Iris pigment epithelial cell (primary cell): ENCODE measurements at regions not wholly inside any gene's neighbourhood (a gene's known extent, or its start where the extent isn't known, plus 50 kb on each side); places are given as distances from the start of the nearest gene placed in this dataset.
"Not testable (repeated sequence)": the region's sequence is repeated elsewhere in the genome, so short reads cannot be mapped to it uniquely, and the experiment has no call there.

ENCODE experiments used
- DNase-seq: peaks from one replicate; pipeline ENCODE4 v3.0.0-alpha.2; 2011; ENCODE audit warnings: low read depth

DNA sequence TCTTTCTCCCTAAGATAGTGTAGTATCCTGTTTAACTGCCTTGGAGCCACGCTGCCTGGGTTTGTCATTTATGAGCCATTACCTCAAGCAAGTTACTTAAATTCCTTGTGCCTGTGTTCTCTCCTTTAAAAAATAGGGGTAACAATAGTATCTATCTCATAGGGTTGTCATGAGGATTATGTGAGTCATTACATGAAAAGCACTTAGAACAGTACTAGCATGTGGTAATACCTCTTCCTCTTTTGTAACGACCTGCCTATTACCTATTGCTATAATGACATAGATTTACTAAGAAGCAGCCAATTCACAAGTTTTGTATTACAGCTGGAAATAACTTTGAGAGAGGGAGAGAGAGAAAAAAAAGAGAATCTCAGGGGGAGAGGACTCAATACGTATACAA, 834.7 kb downstream of the RAPGEF2 start:
- DNase-seq, result no peak

DNA sequence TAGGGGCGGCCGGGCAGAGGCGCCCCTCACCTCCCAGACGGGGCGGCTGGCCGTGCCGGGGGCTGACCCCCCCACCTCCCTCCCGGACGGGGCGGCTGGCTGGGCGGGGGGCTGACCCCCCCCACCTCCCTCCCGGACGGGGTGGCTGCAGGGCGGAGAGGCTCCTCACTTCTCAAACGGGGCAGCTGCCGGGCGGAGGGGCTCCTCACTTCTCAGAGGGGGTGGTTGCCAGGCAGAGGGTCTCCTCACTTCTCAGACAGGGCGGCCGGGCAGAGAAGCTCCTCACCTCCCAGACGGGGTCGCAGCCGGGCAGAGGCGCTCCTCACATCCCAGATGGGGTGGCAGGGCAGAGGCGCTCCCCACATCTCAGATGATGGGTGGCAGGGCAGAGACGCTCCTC, 836.8 kb downstream of the RAPGEF2 start:
- not testable (repeated sequence) for DNase-seq

DNA sequence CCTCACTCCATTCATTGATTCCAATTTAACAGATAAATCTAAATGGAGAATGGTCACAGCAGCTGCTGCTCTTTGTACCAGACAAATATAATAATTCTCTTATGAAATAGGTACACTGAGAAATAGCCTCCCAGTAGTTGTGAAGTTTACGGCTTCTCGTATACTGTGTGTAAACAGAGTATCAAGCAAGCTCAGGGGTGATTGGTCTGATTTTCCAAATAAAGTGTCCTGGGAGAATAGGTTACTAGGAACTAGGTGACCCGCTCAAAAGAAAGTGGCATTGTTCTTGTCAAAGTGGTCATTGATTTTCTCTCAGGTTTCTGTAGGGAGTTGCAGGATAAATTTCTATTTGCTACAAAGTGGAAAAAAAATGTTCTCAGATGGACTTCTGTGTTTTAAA, 838.2 kb downstream of the RAPGEF2 start:
- no peak for DNase-seq

DNA sequence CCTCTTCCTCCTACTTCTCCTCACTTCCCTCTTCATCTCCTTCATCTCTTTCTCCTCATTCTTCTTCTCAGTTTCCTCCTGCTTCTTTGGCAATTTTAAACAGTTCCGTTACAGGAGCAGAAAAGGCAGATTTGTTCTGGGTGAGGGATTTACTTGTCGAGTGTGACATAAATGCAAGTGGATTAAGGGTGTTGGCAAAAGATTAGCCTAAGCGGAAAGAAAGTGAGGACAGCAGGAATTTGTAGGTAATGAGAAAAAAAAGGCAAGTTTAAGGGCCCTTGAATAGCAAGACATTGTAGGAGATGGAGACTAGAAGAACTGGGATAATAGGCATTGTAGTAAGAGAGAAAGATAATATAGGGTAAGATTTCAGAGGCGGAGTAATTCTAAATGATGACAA, 841.6 kb downstream of the RAPGEF2 start:
- DNase-seq, result no peak

DNA sequence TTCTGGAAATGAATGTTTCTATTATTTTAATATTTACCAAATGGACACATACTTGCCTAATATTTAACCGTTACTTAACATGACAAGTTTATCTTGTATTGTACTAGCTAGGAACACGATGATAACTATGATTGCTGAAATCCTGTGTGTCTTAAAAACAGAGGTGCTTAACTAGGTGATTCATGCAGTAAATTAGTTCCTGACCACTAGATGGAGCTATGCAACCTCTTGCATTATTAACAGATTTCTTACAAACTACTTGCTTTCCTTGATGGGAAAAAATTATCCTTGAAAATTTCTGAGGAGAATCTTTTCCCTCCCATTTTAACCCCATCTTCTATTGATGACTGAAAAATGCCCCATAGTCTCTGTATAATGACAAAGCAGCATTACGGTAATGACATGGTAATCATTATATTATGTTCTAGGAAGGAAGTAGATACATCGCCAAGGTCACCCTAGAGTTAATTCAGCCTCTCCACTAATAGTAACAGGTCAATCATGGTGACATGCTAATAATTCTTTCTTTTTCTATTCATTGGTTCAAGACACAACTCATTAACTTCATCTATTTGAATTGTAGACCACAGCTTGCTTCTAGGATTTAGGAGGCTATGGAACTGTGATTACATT, 844.2 kb downstream of the RAPGEF2 start:
- DNase-seq, result peak; percentile 62

DNA sequence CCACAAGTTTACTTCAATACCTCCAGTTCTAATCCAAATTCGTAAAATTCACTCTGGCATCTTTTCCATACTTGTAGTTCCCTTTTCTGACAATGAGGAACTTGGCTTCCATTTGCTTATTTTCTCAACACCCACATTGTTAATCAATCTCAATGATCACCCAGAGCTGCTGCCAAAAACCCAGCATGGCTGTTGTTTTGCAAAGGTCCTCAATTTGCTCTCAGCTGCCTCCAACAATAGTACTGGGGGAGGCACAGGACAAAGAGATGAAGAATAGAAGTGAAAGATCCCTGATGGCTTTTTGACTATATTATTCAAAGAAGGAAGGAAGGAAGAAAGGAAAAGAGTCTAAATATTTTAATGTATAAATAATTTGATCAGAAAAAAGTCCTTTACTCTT, 847.8 kb downstream of the RAPGEF2 start:
- DNase-seq, result no peak

DNA sequence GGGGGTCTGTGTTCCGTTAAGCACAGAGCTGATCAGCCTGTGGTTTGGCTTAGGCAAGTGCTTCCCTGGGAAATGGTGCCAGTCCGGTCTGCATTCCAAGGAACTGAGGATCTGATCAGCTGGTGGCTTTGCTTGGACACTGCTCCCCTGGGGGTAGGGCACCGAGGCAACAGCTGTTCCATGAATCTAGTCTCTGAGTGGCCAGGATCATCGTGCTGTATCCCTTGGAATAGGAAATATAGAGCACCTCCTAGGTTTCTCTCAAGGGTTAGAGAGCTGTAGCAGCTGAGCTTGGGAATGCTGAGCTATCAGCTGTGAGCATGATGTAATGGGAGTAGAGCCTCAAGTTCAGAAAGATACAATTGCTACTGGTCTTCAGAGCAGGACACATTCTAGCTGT, 863.9 kb downstream of the RAPGEF2 start:
- DNase-seq, result no peak

DNA sequence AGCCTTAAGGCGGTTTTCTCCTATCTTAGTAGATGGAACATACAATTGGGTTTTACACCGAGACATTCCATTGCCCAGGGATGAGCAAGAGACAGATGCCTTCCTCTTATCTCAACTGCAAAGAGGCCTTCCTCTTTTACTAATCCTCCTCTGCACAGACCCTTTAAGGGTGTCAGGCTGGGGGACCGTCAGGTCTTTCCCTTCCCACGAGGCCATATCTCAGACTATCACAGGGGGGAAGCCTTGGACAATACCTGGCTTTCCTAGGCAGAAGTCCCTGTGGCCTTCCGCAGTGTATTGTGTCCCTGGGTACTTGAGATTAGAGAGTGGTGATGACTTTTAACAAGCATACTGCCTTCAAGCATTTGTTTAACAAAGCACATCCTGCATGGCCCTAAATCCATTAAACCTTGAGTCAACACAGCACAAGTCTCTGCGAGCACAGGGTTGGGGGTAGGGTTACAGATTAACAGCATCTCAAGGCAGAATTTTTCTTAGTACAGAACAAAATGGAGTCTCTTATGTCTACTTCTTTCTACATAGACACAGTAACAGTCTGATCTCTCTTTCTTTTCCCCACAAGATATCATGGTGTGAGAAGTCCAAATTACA, 874.1 kb downstream of the RAPGEF2 start:
- DNase-seq, result not testable (repeated sequence)

DNA sequence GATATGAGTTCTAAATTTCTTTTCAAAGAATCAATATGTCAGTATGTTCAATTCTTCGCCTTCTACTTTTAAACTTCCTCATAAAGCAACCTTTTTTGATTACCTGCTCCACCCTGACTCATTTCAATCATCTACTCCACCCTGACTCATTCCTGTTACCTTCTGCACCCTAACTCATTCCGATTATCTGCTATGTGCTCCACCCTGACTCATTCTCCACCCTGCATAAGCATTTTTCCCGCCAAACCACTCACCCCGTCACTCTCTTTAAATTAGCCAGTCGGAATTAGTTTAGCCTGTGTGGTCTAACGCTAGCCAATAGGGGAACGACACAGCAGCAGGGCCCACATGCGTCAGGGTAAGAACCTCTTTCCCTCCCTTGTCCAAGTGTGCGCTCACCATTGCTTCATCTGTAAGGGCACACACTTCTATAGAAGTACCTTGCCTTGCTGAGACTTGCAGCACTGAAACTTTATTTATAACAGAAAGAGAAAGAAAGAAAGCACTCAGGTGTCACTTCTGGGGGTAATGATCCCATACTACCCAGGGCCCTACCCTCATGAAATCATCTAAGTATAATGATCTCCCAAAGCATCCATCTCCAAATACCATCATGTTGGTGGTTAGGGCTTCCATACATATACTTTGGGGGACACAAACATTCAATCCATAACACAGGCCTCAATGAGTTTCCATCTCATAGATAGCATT, 875.2 kb downstream of the RAPGEF2 start:
- DNase-seq, result no peak

DNA sequence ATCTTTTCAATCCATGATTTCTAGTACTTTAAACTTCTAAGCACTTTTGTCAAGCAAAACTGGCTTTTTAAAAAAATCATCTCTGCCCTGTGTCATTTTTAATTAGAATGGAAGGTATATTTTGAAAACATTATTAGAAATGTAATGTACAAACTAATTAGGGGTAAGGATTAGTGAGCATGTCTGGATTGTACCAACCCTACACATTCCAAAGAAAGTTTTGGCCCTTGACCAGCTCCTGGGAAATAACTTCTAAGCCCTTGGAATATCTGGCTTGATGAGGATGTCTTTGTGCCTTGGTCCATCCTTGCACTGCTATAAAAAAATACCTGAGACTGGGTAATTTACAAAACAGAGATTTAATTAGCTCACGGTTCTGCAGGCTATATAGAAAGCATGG, 876.5 kb downstream of the RAPGEF2 start:
- DNase-seq, result no peak

DNA sequence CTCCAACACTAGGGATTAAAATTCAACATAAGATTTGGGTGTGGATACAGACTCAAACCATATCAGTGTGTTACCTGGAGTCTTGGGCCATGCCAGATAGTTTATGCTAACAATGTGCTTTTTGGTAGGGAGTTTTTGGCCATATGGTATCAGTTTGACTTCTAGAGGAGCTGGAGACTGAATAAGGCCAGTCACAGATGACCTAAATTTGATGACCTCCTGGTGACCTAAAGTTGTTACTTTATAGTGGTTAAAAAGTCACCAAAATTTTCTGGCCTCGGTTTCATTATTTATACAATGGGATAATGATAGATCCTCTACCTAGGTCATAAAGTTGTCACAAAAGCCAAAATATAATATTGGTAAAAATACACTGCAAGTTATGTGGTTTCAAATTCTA, 877.1 kb downstream of the RAPGEF2 start:
- no peak for DNase-seq

DNA sequence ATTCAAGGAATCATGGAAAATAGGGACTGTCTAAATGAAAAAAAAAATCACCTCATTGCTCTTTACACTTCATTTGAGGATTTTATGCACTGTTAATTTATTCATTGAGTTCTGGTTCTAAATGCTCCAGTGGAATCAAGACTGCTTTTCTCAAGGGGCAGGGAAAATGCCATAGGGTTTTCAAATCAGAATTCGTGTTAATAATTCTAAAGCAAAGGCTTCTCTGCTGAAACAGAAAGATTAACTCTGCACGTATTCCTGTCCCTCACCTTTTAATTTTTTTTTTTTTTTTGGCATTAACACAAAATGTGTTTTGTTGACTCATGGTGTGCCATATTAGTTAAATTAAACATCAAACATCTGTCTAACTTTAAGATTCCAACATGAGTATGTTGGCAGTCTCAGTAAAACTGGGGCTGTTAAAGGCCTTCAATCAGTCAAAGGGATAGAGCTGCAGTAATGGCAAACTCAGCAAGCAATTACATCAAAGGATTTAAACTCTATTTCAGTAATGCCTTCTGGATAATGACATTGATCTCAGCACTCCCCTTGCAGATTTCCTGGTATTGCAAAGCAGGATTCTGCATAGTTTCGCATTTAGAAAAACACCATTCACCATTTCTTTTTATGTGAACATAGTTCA, 878.1 kb downstream of the RAPGEF2 start:
- DNase-seq, result no peak

DNA sequence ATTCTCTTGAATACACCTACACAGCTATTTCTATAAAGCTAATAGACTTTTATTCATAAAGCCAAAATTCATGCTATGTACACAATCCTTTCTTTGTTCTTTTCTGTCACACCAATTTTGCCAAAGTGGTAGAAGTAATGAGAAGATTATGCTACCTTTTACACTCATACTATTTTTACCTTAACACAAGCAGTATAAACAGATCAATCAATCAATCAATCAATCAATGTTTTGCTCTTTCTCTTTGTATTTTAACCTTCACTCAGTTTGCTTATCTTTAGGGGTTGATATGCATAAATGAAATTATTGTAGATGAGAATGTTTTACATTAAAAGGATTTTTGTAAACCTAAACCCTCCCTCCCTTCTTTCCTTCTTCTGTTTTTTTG, 878.6 kb downstream of the RAPGEF2 start:
- no peak for DNase-seq

DNA sequence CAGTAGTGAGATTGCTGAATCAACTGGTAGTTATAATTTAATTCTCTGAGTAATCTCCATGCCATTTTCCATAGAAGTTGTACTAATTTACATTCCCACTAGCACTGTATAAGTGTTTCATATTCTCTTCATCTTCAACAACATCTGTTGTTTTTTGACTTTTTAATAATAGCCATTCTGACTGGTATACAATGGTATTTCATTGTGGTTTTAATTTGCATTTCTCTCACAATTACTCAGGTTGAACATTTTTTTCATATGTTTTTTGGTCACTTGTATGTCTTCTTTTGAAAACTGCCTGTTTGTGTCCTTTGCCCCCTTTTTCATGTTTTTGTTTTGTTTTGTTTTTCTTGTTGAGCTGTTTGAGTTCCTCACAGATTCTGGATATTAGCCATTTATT, 880.2 kb downstream of the RAPGEF2 start:
- no peak for DNase-seq

DNA sequence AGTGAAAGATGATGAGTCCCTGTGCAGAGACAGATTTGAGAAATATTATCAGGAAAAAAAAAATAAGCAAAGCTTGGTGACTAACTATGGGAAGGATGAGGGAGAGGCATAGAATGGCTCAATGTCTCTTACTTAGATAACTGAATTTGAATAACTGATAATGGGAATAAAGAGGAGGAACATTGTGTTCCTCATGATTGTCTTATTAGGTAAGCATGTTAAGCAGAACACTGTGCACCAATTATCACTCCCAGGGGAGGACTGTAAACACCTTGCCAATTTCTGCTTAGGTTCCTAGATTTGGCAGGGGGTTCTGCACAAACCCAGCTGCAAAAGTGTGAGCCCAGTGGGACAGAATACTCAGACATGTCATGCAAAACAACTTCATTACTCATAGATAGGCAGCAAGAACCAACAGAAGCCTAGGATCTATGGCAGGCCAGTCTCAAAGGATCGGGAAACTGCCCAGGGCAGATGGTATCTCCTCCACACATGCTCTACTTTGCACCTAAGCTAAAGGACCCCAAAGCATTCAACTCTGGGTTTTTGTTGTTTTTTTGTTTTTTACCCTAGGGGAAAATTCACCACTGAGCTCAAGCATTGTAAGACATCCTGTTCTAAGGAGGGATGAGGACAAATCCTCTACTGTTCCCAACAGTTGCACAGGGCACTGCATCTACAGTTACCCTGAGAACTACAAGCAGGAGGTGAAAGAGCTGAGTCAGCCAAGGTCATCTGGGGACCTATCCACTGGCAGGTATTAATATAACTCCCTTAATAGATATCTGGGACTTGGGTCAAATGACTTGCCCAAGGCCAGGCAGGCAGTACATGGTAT, 907.0 kb downstream of the RAPGEF2 start:
- no peak for DNase-seq

DNA sequence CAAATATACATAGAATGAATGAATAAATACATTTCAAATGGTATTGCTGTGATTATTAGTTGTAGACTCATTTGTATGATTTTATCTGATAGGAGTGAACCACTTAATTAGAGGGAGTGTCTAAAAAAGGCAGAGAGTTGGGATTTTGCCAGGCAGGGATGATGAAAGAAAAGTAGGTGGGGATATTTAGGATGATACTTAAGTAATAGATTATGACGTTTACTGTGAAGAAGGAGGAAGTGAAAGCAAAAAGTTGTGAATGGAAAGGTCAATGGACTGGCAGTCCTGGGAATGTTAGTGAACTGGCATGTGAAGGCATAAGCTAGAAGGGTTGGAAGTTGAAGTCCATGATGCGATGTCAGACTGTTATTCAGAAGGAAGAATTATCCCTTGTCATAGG, 917.1 kb downstream of the RAPGEF2 start:
- DNase-seq, result no peak

DNA sequence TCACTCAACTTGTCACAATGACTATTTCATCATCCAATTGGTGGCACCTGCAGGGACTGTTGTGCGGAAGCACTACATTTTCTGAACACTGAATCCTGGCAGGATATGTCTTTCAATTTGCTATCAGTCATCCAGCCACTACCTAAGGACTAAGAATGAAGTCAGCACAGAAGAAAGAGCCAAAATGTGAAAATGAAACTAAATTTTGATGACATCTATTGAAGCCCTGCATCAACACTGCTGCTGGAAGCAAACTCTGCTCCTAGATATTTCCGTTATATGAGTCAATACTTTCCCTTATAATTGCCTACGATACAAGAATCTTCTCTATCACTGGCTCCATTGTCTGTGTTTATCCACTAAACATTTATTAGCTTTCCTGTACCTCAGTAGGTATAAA, 917.9 kb downstream of the RAPGEF2 start:
- DNase-seq, result no peak

DNA sequence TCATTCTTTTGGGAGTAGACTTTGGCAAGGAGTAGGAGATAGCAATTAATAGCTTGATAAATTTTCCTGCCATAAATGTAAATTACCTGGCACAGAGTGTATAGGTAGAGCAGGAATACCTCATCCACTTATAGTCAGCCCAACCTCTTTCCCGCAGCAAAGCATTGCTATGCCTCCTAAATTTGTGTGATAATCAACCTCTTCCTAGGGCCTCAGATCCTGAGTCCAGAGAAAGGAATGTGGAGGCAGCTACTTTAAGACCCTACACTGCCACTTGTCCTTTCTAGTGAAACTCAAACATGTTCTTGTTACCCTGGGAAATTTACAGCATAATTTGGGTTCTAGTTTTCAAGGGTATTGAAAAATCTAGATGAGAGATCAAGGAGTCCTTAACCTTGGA, 919.0 kb downstream of the RAPGEF2 start:
- no peak for DNase-seq

DNA sequence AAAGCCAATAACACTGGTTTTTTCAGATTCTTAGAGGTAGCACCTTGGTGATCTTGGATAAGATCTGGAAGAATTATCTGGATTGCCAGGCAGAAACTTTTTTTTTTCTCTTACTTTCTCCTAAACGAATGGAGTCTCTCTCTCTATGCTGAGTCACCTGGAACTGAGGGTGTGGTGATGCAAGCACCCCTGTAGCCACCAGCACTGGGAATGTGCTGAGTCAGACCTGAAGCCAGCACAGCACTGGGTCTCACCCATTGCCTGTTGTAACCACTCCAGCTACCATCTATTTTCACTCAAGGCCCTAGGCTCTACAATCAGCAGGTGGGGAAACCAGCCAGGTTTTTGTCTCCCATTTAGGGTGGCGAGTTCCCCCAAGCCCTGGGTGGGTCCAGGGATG, 923.8 kb downstream of the RAPGEF2 start:
- peak; percentile 18 for DNase-seq

DNA sequence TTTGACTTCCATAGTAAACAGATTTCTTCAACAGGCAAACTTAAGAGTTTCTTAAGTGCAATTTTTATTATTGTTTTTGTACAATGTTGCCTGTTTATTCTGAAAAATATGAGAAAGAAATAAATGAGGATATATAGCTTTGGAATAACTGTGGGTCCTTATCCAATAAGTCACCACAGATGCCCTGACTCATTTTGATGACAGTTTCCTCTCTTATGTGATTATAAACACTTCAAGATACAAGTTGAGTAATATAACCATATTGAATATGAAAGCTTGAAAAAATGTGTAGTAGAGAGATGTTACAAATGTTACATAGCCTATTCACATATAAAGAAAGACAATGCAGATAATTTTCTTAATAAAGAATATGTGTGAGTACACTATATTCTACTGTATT, 931.6 kb downstream of the RAPGEF2 start:
- no peak for DNase-seq

DNA sequence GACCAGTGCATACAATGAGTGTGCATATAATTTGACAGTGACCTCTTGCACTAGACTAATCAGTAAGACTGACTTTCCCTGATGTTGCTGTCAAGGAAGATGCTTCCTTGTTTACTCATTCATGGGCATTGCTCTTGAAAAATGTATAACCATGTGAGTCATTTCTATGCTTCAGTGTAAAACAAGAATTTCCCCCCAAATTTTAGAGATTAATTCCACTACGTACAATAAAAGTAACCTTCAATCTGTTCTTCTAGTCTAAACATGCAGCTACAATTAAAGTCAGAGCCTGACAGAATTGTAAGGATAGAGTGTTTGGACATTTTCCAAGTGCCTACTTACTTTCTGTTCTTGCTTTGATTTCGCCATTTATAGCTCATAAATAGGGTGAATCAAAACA, 935.7 kb downstream of the RAPGEF2 start:
- DNase-seq, result no peak

DNA sequence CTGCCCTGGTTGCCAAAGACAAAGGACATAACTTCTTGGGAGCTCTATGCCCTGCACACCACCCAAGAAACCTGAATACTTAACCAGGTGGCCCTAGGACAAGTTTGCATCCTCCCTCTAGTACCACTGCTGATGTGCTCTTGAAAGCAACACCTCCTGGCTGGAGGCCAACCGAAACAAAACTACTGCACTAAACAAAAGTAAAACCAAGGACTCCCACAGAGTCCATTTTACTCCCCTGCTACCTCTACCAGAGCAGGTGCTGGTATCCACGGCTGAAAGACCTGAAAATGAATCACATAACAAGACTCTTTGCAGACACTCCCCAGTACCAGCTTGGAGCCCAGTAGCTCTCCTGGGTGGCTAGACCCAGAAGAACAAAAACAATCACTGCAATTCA, 941.8 kb downstream of the RAPGEF2 start:
- DNase-seq, result no peak
